ENCODE measurements at regions not wholly inside any gene's neighbourhood (a gene's known extent, or its start where the extent isn't known, plus 50 kb on each side); places are given as distances from the start of the nearest gene placed in this dataset.

DNA sequence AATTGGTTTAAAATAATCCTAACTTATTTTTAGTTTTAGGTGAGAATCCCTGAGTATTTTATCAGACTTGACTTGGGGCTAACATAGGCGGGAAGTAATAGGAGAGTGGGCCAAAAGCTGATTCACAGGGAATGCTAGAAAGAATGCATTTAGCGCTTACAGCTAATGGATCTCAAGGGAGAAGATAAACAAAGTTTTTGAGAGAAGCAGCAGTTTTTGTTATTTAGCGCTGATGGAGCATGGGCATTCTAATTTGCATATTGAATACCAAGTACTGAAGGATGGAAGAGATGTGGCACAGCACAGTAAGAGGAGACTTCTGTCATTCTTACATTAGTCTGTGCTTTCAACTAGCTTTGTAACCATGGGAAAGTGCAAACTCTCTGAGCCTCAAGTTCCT, 436.0 kb upstream of the FBXO33 start:
- ATAC-seq (no peak), DNase-seq (no peak)
- no peaks in the 10 kb centered on the region for H3K9me3 Mint-ChIP-seq
- H3K27me3 Mint-ChIP-seq (ENCODE audit: low read depth): no peaks in the 10 kb centered on the region
- no peak overlapping the region for H3K4me3 Mint-ChIP-seq
- H3K36me3 Mint-ChIP-seq (ENCODE audit: insufficient read depth): no peaks in the 10 kb centered on the region
- no peaks in the 10 kb centered on the region for H3K4me1 Mint-ChIP-seq (ENCODE audit: low read depth)

DNA sequence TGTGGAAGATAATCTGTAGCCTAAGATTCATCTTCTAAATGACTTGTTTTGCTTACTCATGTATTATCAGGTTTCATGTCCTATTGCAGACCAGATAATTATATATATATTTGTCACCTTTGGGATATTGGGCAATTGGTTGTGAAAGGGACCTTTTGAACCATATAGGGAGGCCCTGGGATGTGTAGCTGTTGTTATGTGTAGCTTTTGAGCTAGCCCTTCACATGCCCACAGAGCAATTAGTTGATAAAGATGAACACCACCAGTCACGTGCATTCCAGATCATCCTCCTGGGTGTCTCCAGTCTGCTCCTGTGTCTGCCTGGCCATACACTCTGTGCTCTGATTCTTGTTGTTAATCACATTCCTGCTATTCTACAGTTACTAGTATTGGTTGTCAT, 431.2 kb upstream of the FBXO33 start:
- H3K9me3 Mint-ChIP-seq: no peaks in the 10 kb centered on the region
- no peaks in the 10 kb centered on the region for H3K4me1 Mint-ChIP-seq (ENCODE audit: low read depth)
- no peaks in the 10 kb centered on the region for H3K27me3 Mint-ChIP-seq (ENCODE audit: low read depth)
- DNase-seq (no peak), ATAC-seq (no peak)
- no peak overlapping the region for H3K4me3 Mint-ChIP-seq
- H3K36me3 Mint-ChIP-seq (ENCODE audit: insufficient read depth): no peaks in the 10 kb centered on the region

DNA sequence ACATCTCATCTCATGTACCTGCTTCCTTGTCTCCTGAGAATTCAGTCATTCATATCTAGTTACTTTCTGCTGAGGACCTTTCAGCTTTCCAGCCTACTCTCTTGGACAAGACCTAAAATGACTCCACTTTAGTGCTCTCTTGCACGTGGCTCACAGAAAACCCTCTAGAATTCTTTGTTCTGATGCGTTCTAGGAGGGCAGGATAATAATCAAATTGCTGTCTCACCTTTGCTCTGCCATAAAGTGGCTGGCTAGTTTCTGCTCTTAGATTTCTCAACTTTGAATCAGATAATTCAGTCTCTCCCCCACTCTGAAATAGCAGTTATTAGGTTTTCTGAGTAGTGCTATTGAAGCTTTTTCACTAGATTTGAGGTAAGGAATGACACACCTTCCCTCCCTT, 429.5 kb upstream of the FBXO33 start:
- H3K9me3 Mint-ChIP-seq: no peaks in the 10 kb centered on the region
- DNase-seq (no peak), ATAC-seq (no peak)
- no peaks in the 10 kb centered on the region for H3K4me1 Mint-ChIP-seq (ENCODE audit: low read depth)
- H3K27me3 Mint-ChIP-seq (ENCODE audit: low read depth): no peaks in the 10 kb centered on the region
- no peaks in the 10 kb centered on the region for H3K36me3 Mint-ChIP-seq (ENCODE audit: insufficient read depth)
- no peak overlapping the region for H3K4me3 Mint-ChIP-seq

DNA sequence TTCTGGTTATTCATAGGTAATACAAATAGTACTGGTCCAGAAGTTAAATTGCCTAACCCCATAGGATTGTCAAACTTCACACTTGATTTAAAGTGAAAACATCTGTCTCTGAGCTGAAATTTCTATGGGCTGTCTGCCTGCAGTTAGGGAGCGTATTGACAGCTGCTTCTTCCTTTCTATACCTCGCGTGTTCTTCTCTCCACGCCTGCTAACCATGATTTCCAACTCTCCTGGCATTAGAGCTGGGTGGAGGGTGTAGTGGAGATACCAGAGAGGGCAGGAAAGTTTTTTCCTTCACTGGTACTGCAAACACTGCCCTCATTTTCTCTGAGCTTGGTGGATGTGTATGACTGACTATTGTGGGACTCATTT, 429.0 kb upstream of the FBXO33 start:
- Mint-ChIP-seq H3K4me1 (ENCODE audit: low read depth) (no peaks in the 10 kb centered on the region), H3K4me3 (no peak overlapping the region), H3K27me3 (ENCODE audit: low read depth) (no peaks in the 10 kb centered on the region), H3K9me3 (no peaks in the 10 kb centered on the region), H3K36me3 (ENCODE audit: insufficient read depth) (no peaks in the 10 kb centered on the region)
- DNase-seq (no peak), ATAC-seq (no peak)

DNA sequence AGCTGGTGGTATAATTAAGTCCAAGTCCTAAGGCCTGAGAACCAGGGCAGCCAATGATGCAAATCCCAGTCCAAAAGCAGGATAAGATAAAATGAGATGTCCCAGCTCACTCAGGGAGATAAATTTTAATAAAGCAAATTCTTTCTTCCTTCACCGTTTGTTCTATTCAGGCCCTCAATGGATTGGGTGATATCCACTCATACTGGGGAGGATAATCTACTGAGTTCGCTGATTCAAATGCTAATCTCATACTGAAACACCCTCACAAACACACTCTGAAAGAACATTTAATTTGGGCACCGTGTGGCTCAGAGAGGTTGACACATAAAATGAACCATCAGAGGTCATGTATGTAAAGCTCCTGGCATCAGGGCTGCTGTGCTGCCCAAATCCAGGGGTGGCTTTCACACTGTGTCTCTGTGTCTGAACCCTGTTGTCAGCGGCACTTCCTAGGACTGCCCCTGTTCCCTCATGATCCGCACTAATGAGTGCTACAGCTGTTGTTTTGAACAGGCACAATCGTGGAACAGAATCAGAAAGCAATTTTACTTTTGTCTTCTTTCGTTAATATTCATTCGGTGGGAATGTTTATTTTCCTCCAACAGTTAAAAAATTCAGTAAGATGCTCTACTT, 428.5 kb upstream of the FBXO33 start:
- Mint-ChIP-seq H3K9me3 (no peaks in the 10 kb centered on the region), H3K36me3 (ENCODE audit: insufficient read depth) (no peaks in the 10 kb centered on the region), H3K4me1 (ENCODE audit: low read depth) (no peaks in the 10 kb centered on the region), H3K4me3 (no peak overlapping the region), H3K27me3 (ENCODE audit: low read depth) (no peaks in the 10 kb centered on the region)
- DNase-seq (no peak), ATAC-seq (no peak)

DNA sequence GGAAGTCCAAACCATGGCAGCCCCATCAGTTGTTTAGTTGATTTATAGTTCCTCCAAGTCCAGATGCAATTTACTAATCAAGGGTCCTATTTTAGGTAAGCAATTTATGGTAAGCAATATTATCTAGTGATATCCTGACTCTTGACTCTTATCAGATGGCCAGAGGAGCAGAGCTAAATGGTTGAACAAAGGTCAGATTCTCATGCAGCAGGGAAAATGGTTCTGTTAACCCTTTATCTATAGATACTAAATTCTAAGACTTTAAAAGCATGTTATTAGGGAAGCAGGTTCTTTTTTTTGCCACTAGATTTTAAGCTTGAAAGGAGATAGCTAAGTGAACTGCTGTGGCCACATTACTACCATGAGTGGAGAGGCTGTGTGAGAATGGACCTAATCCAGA, 427.1 kb upstream of the FBXO33 start:
- Mint-ChIP-seq H3K36me3 (ENCODE audit: insufficient read depth) (no peaks in the 10 kb centered on the region), H3K4me1 (ENCODE audit: low read depth) (no peaks in the 10 kb centered on the region), H3K27me3 (ENCODE audit: low read depth) (no peaks in the 10 kb centered on the region), H3K9me3 (no peaks in the 10 kb centered on the region), H3K4me3 (no peak overlapping the region)
- DNase-seq (no peak), ATAC-seq (no peak)

DNA sequence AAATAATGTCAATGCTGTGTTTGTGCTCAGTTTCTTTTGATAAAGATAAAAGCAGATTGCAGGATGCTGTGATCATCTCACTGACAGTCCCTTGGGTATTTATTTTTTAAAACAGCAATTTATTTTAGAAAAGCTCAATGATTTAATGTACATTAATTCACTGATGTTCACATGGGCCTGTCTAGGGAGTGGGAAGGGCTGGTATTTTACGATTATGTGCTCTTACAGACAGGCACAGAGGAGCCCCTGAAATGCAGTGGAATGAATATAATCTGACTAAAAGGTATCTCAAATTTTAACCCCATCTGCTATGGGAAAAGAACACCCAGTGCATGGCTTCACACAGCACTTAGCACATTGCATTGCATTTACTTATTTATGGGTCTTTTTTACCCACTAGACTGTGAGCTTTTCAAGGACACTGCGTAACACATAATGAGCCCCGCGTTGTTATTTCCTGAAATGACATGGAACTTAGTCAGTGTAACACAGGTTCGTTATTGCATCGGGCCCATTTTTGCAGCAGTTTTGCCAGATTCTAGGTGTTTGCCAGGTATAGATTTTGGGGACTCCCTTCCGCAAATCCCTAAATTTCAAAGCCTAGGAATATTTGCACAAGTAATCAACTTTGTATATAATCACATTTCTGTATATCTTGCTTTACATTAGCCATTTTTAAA, 425.3 kb upstream of the FBXO33 start:
- DNase-seq (no peak), ATAC-seq (no peak)
- H3K9me3 Mint-ChIP-seq: no peaks in the 10 kb centered on the region
- no peaks in the 10 kb centered on the region for H3K27me3 Mint-ChIP-seq (ENCODE audit: low read depth)
- H3K36me3 Mint-ChIP-seq (ENCODE audit: insufficient read depth): no peaks in the 10 kb centered on the region
- H3K4me1 Mint-ChIP-seq (ENCODE audit: low read depth): no peaks in the 10 kb centered on the region
- H3K4me3 Mint-ChIP-seq: no peak overlapping the region

DNA sequence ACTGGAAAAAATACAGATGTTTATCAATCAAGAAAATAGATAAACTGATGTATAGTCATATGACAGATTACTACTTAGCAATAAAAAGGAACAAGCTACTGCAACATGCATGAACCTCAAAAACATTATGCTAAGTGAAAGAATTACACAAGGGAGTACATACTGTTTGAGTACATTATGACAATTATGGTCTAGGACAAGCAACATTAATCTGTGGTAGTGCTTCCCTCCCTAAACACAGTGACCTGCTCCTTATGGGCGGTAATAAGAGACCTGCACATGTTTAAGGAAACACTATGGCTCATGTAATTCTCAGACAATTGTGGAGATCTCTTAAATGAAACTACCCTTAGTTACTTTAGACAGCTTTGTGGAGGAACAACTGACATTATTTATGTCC, 421.2 kb upstream of the FBXO33 start:
- H3K36me3 Mint-ChIP-seq (ENCODE audit: insufficient read depth): no peaks in the 10 kb centered on the region
- no peaks in the 10 kb centered on the region for H3K9me3 Mint-ChIP-seq
- ATAC-seq: no peak
- no peaks in the 10 kb centered on the region for H3K4me1 Mint-ChIP-seq (ENCODE audit: low read depth)
- H3K27me3 Mint-ChIP-seq (ENCODE audit: low read depth): no peaks in the 10 kb centered on the region
- DNase-seq: no peak
- no peak overlapping the region for H3K4me3 Mint-ChIP-seq

DNA sequence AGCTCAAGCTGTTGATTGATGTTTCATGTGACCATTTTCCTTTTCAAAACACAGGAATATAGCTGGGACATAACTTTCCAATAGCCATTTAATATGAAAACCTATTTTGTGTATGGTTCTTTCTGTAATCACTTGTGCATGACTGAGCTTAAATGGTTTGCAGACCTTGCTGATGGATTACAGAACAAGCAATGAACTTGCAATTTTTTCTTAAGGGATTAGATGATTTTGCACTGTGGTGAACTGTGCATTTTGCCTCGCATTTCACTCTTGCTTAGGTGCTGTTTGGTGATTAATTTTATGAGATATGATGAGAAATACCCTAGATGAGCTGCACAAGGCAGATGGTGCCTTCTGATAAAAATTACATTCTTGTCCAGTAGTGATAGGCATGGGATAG, 419.0 kb upstream of the FBXO33 start:
- Mint-ChIP-seq H3K4me1 (ENCODE audit: low read depth) (no peaks in the 10 kb centered on the region), H3K27me3 (ENCODE audit: low read depth) (no peaks in the 10 kb centered on the region)

DNA sequence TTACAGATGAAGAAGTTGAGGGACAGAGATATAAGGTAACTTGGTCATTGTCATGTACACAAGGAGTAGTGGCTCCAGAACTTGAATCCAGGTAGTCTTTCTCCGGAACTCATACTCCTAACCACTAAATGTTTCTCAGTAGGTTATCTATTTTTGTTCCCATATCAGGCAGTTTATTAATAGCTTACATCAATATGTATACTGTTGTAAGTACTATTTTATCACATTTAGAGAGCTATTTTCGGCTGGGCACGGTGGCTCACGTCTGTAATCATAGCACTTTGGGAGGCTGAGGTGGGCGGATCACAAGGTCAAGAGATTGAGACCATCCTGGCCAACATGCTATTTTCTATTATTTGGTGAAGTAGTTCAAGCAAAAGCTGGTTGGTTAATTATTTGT, 415.6 kb upstream of the FBXO33 start:
- ATAC-seq: no peak
- no peak overlapping the region for H3K4me3 Mint-ChIP-seq

More for the DNA sequence above, 419.0 kb upstream of the FBXO33 start:
- no peak for DNase-seq
- Mint-ChIP-seq H3K9me3 (no peaks in the 10 kb centered on the region), H3K4me3 (no peak overlapping the region), H3K36me3 (ENCODE audit: insufficient read depth) (no peaks in the 10 kb centered on the region)
- ATAC-seq: no peak

DNA sequence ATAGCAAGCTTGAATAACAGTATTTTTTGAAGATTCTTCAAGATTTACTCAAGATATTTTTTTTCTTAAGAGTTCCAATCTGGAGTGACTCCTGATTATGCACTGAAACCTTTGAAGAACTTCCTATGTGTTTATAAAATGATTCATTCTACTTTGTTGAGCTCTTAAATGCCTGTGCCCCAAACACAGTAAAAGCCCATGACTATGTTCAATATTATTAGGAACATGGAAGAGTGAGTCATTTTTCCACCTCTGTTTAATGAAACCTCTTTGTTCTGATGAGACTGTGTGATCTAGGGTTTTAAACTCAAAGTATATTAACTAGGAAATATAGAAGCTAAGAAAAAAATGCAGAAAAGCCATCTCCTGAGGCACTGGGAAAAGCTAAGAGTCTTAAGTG, 415.0 kb upstream of the FBXO33 start:
- Mint-ChIP-seq H3K36me3 (ENCODE audit: insufficient read depth) (no peaks in the 10 kb centered on the region), H3K27me3 (ENCODE audit: low read depth) (no peaks in the 10 kb centered on the region), H3K4me1 (ENCODE audit: low read depth) (no peaks in the 10 kb centered on the region), H3K9me3 (no peaks in the 10 kb centered on the region), H3K4me3 (no peak overlapping the region)
- ATAC-seq (no peak), DNase-seq (no peak)

More for the DNA sequence above, 415.6 kb upstream of the FBXO33 start:
- Mint-ChIP-seq H3K36me3 (ENCODE audit: insufficient read depth) (no peaks in the 10 kb centered on the region), H3K27me3 (ENCODE audit: low read depth) (no peaks in the 10 kb centered on the region), H3K9me3 (no peaks in the 10 kb centered on the region), H3K4me1 (ENCODE audit: low read depth) (no peaks in the 10 kb centered on the region)
- DNase-seq: no peak

DNA sequence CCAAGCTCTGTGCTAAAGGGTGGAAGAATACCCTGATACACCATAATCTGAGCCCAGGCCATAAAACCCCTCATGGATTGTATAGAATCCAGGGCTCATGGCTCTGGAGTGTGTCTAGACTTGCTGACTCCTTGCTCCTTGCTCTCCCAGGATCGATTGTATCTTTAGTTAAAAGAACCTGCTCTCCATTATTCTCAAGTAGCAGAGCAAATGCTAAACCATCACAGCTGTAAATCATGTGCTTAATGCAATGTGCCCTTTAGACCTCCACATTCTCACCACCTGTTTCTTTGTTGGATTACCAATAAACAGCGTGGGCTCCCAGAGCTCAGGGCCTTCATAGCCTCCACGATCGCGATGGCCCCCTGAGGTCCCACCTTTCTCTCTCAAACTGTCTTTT, 411.6 kb upstream of the FBXO33 start:
- ATAC-seq: no peak
- H3K4me3 Mint-ChIP-seq: no peak overlapping the region

DNA sequence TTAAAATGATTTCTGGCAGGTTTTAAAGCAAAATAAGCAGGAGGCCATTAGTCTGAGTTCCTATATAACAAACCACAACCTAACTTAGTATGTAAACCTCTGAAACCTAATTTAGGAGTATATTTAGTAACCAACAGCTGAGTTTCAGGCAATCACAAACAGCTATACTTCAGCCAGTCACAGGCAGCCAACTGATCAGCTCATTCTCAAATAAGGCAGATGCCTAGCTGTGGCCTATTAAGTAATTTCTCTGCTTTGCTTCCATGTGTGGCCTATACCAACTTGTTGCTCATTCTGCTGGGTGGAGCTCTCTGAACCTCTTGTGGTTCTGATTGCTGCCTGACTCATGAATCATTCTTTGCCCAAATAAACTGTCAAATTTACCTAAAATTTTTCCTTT, 408.9 kb upstream of the FBXO33 start:
- Mint-ChIP-seq H3K27me3 (ENCODE audit: low read depth) (no peaks in the 10 kb centered on the region), H3K36me3 (ENCODE audit: insufficient read depth) (no peaks in the 10 kb centered on the region), H3K4me1 (ENCODE audit: low read depth) (no peaks in the 10 kb centered on the region), H3K9me3 (no peaks in the 10 kb centered on the region), H3K4me3 (no peak overlapping the region)
- no peak for DNase-seq
- ATAC-seq: no peak

More for the DNA sequence above, 411.6 kb upstream of the FBXO33 start:
- Mint-ChIP-seq H3K36me3 (ENCODE audit: insufficient read depth) (no peaks in the 10 kb centered on the region), H3K9me3 (no peaks in the 10 kb centered on the region), H3K4me1 (ENCODE audit: low read depth) (no peaks in the 10 kb centered on the region), H3K27me3 (ENCODE audit: low read depth) (no peaks in the 10 kb centered on the region)
- DNase-seq: no peak

DNA sequence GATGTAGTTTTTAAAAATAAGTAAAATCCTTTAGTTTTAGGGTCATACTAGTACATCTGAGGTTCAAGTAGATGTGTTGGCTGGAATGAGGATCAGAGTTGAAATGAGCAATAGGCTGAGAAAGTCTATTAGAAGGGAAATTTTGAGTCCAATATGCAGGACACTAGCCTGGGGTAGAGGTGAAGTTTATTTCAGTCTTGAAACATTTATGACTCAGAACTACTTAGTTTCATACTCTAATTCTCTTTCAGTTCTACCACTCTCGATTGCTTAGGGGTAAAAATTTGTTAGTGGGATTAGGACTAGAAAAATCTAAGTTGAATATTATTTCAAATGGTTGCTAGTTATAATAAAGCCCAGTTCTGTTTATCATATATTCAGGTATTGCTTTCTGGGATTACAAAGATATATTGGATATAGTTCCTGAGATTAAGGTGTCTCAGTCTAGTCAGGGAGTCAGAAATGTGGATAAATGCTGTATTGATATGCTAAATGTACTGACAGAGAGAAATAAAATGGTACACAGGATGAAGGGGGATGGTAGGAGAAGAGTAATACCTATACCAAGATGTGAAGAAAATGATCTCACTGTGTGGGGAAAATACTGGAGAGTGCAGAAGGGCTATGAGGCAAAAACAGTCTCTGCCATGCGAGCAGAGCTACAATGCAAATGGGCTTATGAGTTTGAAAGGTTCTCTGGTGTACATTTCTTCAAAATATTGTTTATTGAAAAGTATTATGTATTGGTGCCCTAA, 395.8 kb upstream of the FBXO33 start:
- no peaks in the 10 kb centered on the region for H3K36me3 Mint-ChIP-seq (ENCODE audit: insufficient read depth)
- no peak overlapping the region for H3K4me3 Mint-ChIP-seq
- DNase-seq (no peak), ATAC-seq (no peak)
- peaks cover 3% of the 10 kb centered on the region for H3K9me3 Mint-ChIP-seq
- no peaks in the 10 kb centered on the region for H3K27me3 Mint-ChIP-seq (ENCODE audit: low read depth)
- H3K4me1 Mint-ChIP-seq (ENCODE audit: low read depth): peaks cover 2% of the 10 kb centered on the region
